ENCODE measurements at regions not wholly inside any gene's neighbourhood (a gene's known extent, or its start where the extent isn't known, plus 50 kb on each side); places are given as distances from the start of the nearest gene placed in this dataset.

- TF ChIP-seq POLR2A (IDR thresholded peaks at IDR 0.05), result no peak
- no peak for TF ChIP-seq CTCF (IDR thresholded peaks at IDR 0.05)
- TF ChIP-seq POLR2AphosphoS5 (IDR thresholded peaks at IDR 0.05; ENCODE audit: insufficient read depth in 1 of 2, low read depth in 1 of 2), result no peak
These were observed 518.8 kb upstream of the MEX3C start for GRCh38 chr18:51716277-51716676.

Data from vagina (tissue), 2 donors.